Ascending aorta (tissue), 2 donors: ENCODE measurements at regions not wholly inside any gene's neighbourhood (a gene's known extent, or its start where the extent isn't known, plus 50 kb on each side); places are given as distances from the start of the nearest gene placed in this dataset.

Experiments used
- DNase-seq, 2 donors: peaks; one replicate each; pipeline ENCODE4 v3.0.0-alpha.2; 2019; ENCODE audit warnings: low spot score in 2 of 2
- H3K27ac ChIP-seq, 2 donors: fragments of 200-600 bp; sonication (generic); one replicate each; pipeline ENCODE4 v1.5.1; 2016 to 2017; ENCODE audit warnings: mild to moderate bottlenecking in 1 of 2
- H3K27me3 ChIP-seq: fragments of 200-600 bp; sonication (generic); one replicate; pipeline ENCODE4 v1.5.1; 2017
- H3K36me3 ChIP-seq, 2 donors: fragments of 200-600 bp; sonication (generic); one replicate each; pipeline ENCODE4 v1.5.1; 2016
- H3K4me1 ChIP-seq, 2 donors: fragments of 200-600 bp; sonication (generic); one replicate each; pipeline ENCODE4 v1.5.1; 2016 to 2017; ENCODE audit warnings: mild to moderate bottlenecking in 1 of 2
- H3K4me3 ChIP-seq, 2 donors: fragments of 200-600 bp; sonication (generic); one replicate each; pipeline ENCODE4 v1.5.1; 2016 to 2017; ENCODE audit warnings: mild to moderate bottlenecking in 1 of 2
- H3K9me3 ChIP-seq, 2 donors: fragments of 200-600 bp; sonication (generic); one replicate each; pipeline ENCODE4 v1.5.1; 2016
- intact Hi-C: fragments of 100-400 bp; cut with DNase I; formaldehyde crosslinking; loops from one replicate; pipeline ENCODE4 v1.15.1; 2023
- TF ChIP-seq, protein P1 (sequence below), 3 experiments: fragments of 200-600 bp in 2 of 3; fragments of 450-650 bp in 1 of 3; sonication (generic) in 2 of 3; IDR thresholded peaks; one replicate each; pipeline ENCODE4 v1.5.1; 2016 to 2019; ENCODE audit warnings: antibody characterized with exemption in 3 of 3, mild to moderate bottlenecking in 1 of 3, moderate library complexity in 1 of 3

DNA sequence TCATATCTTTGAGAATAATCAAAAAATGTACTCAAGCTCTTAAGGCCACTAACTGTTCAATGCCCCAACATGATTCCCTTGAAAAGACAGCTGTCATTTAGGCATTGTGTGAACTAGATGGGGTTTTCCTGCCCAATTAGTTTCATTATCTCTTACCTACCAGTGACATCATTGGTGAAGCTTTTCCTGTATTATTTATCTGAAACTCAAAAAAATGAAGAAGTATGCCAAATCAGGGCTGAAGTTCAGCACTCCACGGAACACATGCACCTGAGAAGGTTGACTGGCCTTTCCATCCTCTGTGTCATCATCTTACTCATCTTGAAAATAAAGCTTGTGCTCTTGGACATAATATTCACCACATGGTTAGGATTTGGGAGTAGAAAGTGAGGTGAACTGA lies 126.4 kb downstream of the TXNL1 start:
- Histone ChIP-seq H3K27ac (no peak overlapping the region), H3K27me3 (no peaks in the 10 kb centered on the region), H3K9me3 (no peaks in the 10 kb centered on the region), H3K4me3 (no peak overlapping the region), H3K36me3 (no peaks in the 10 kb centered on the region), H3K4me1 (no peaks in the 10 kb centered on the region)
- intact Hi-C loops: no loop called here
- TF ChIP-seq, protein P1, sequence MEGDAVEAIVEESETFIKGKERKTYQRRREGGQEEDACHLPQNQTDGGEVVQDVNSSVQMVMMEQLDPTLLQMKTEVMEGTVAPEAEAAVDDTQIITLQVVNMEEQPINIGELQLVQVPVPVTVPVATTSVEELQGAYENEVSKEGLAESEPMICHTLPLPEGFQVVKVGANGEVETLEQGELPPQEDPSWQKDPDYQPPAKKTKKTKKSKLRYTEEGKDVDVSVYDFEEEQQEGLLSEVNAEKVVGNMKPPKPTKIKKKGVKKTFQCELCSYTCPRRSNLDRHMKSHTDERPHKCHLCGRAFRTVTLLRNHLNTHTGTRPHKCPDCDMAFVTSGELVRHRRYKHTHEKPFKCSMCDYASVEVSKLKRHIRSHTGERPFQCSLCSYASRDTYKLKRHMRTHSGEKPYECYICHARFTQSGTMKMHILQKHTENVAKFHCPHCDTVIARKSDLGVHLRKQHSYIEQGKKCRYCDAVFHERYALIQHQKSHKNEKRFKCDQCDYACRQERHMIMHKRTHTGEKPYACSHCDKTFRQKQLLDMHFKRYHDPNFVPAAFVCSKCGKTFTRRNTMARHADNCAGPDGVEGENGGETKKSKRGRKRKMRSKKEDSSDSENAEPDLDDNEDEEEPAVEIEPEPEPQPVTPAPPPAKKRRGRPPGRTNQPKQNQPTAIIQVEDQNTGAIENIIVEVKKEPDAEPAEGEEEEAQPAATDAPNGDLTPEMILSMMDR (IDR thresholded peaks at IDR 0.05): no peak
- no peak for DNase-seq

DNA sequence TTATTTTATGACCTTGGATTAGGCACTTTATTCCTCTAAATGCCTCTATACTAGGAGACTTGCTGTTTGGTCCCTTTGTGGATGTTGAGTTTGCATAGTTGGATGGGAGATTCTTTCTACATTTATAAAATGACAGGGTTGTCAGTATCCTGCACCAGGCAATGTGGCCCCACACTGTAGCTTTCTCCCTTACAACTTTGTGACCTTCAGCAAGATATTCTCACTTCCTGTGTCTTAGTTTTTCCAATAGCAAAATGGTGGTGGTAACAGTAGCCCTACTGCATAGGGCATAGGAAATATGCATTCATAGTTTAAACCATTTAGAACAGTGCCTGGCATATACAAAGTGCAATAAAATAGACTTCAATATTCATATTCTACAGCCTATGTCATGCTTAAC lies 128.3 kb downstream of the TXNL1 start:
- TF ChIP-seq, protein P1 (IDR thresholded peaks at IDR 0.05): no peak
- no peak overlapping the region for H3K27ac ChIP-seq
- H3K4me1 ChIP-seq: no peaks in the 10 kb centered on the region
- H3K4me3 ChIP-seq: no peak overlapping the region
- H3K27me3 ChIP-seq: no peaks in the 10 kb centered on the region
- no peak for DNase-seq
- intact Hi-C loops: no loop called here
- H3K36me3 ChIP-seq: no peaks in the 10 kb centered on the region
- H3K9me3 ChIP-seq: no peaks in the 10 kb centered on the region

DNA sequence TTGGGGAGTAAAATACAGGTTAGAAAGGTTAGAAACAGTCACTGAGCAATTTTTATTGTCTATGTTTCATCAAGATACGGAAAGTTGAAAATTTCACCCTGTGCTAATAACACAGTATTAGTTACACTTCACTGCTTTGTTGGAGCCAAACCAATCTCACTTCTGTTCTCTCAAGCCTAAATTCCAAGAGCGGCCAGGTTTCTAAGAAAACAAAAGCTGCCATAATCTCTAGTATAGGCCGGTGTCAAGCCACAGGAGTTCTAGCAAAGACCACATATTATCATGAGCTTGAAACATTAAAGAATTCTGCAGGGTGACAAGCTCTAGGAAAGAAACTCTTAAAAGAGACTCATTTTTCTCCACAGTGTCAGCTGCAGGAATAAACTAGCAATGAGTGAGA lies 128.7 kb downstream of the TXNL1 start:
- Histone ChIP-seq H3K27ac (no peak overlapping the region), H3K4me3 (no peak overlapping the region), H3K36me3 (no peaks in the 10 kb centered on the region), H3K9me3 (no peaks in the 10 kb centered on the region), H3K27me3 (no peaks in the 10 kb centered on the region), H3K4me1 (no peaks in the 10 kb centered on the region)
- TF ChIP-seq, protein P1 (IDR thresholded peaks at IDR 0.05): no peak
- intact Hi-C loops: no loop called here
- no peak for DNase-seq

DNA sequence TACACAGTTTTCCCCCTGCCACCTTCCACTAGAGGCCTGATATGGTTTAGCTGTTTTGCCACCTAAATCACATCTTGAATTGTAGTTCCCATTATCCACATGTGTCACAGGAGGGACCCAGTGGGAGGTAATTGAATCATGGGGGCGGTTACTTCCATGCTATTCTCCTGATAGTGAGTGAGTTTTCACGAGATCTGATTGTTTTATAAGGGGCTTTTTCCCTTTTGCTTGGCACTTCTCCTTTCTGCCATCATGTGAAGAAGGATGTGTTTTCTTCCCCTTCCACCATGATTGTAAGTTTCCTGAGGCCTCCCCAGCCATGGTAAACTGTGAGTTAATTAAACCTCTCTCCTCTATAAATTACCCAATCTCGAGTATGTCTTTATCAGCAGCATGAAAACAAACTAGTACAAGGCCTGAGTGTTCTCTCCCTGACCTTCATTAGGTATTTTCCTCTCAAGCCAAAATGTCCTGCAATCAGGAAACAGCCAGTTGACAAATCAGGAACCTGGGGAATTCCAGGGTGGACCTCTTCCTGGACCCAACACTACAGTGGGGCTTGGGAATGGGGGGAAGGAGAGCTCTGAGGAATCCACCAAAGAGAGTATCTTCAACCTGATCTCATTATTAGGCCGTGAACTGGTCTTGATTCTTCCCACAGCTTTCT lies 129.9 kb downstream of the TXNL1 start:
- no peaks in the 10 kb centered on the region for H3K9me3 ChIP-seq
- no peaks in the 10 kb centered on the region for H3K36me3 ChIP-seq
- H3K4me1 ChIP-seq: no peaks in the 10 kb centered on the region
- intact Hi-C loops: no loop called here
- no peak overlapping the region for H3K27ac ChIP-seq
- DNase-seq: no peak
- H3K4me3 ChIP-seq: no peak overlapping the region
- TF ChIP-seq, protein P1 (IDR thresholded peaks at IDR 0.05): no peak
- no peaks in the 10 kb centered on the region for H3K27me3 ChIP-seq

GRCh38 chr18:56505971-56506370 lies 132.4 kb downstream of the TXNL1 start:
- H3K36me3 ChIP-seq: no peaks in the 10 kb centered on the region
- H3K4me1 ChIP-seq: no peaks in the 10 kb centered on the region
- DNase-seq: no peak
- no peaks in the 10 kb centered on the region for H3K27me3 ChIP-seq
- intact Hi-C loops: no loop called here
- TF ChIP-seq, protein P1 (IDR thresholded peaks at IDR 0.05): no peak
- no peak overlapping the region for H3K4me3 ChIP-seq
- no peaks in the 10 kb centered on the region for H3K9me3 ChIP-seq
- no peak overlapping the region for H3K27ac ChIP-seq

DNA sequence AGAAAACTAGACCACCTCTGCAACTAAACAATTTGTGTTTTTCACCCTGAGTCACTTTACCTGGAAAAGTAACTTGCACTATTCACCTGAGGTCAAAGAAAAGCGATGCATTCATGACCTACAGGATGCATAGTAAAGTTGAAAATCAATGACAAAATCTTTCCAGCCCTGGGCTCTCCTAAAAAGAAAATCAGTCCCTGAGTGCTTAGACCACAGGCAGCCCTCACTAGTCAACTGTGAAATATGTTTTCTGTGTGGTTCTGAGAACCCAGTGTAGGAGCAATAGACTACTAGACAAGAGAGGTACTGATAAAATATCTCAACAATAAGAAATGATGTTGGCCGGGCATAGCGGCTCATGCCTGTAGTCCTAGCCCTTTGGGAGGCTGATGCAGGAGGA lies 133.1 kb downstream of the TXNL1 start:
- H3K27me3 ChIP-seq: no peaks in the 10 kb centered on the region
- H3K36me3 ChIP-seq: no peaks in the 10 kb centered on the region
- no peaks in the 10 kb centered on the region for H3K4me1 ChIP-seq
- no peaks in the 10 kb centered on the region for H3K9me3 ChIP-seq
- TF ChIP-seq, protein P1 (IDR thresholded peaks at IDR 0.05): no peak
- intact Hi-C loops: no loop called here
- H3K4me3 ChIP-seq: no peak overlapping the region
- H3K27ac ChIP-seq: no peak overlapping the region
- DNase-seq: no peak
